ENCODE measurements at regions not wholly inside any gene's neighbourhood (a gene's known extent, or its start where the extent isn't known, plus 50 kb on each side); places are given as distances from the start of the nearest gene placed in this dataset.

- no peak for DNase-seq
Observed at GRCh38 chr2:12090590-12090989, 344.2 kb downstream of the LPIN1 start.

- DNase-seq, result no peak
Observed at GRCh38 chr2:12091201-12091806, 344.9 kb downstream of the LPIN1 start.

- no peak for DNase-seq
Observed at GRCh38 chr2:12094134-12094533, 347.7 kb downstream of the LPIN1 start.

- DNase-seq, result no peak
Observed at GRCh38 chr2:12096051-12096787, 349.8 kb downstream of the LPIN1 start.

- no peak for DNase-seq
Observed at GRCh38 chr2:12096788-12097449, 350.5 kb downstream of the LPIN1 start.

DNA sequence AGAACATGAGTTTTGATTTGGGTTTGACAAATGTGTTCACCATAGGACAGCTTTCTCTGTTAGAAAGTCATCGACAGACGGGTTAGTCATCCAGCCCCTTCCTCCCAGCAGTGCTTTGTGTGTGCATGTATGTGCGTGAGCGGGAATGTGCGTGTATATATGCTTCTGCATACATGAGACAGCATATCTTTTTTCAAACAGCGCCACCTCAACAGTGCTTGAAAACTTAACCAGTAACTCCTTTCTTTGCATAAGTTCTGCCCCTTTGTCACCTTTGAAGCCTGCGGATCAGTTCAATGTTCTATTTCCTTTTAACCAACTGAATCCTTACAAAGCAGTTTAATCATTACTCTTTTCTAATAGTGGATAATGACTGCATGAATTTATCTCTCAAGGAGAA is 351.4 kb downstream of the LPIN1 start:
- no peak for DNase-seq

- no peak for DNase-seq
Observed at GRCh38 chr2:12099374-12099773, 352.9 kb downstream of the LPIN1 start.

DNA sequence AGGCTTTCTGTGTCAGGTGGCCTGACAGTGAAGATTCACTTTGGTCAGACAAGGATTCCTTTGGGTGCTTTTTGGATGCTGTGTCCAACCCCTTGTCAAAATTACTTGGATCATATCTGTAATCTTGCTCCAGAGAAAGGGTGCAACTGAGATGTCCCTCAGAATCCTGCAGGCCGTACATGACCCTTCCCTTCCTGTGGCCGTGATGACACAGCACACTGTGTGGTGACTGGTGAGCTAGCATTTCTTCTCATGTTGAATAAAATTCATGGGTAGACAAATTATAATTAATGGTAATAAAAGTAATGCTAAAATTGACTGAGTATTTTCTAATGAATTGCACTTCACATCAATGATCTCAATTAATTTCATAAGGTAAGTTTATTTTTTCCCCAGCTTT is 356.2 kb downstream of the LPIN1 start:
- no peak for DNase-seq

GRCh38 chr2:12105180-12105579 is 358.7 kb downstream of the LPIN1 start:
- no peak for DNase-seq

GRCh38 chr2:12106440-12107080 is 360.1 kb downstream of the LPIN1 start:
- DNase-seq, result no peak

- no peak for DNase-seq
Observed at GRCh38 chr2:12107321-12107720, 360.9 kb downstream of the LPIN1 start.

DNA sequence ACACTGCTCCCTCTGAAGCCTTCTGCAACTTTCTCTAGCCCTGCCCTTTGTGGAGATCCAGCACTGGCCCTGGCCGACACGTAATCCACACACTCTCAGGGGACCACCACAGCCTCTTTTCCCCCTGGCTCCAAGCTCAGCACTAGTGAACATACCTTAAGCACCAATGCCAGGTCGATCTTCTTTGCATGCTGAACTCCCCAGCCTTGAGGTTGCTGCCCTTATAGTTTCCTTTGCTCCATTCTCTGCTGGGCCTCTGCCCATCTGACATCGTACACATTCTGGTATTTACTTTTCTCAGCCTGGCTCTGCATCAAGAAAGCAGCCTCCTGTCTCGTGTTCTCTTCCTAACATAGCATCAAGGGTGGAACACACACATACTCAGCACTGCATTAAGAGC is 361.5 kb downstream of the LPIN1 start:
- no peak for DNase-seq

DNA sequence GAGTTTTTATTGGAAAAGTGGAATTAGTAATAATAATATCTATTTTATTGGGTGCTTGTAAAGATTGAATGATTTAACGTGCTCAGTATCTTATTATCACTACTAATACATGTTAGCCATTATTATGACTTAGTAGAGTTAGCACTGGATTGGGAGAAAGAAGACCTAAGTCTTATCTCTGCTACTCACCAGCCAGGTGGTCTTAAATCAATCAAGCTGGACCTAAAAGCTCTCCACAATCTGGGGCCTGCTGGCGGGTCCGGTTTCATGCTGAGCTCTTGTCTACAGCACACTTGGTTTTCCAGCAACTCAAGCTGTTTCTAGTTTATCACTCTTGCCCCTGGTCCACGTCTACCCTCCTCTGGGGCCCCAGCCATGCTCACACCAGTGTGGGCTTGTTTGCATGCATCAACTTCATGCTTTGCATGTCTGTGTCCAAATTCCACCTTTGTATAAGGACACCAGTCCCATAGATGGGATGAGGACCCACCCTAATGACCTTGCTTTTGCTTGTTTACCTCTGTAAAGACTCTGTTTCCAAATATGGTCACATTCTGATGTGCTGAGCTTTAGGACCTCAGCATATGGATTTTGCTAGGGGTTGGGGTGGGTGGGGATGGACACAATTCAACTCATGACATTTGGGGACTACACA is 363.1 kb downstream of the LPIN1 start:
- no peak for DNase-seq

DNA sequence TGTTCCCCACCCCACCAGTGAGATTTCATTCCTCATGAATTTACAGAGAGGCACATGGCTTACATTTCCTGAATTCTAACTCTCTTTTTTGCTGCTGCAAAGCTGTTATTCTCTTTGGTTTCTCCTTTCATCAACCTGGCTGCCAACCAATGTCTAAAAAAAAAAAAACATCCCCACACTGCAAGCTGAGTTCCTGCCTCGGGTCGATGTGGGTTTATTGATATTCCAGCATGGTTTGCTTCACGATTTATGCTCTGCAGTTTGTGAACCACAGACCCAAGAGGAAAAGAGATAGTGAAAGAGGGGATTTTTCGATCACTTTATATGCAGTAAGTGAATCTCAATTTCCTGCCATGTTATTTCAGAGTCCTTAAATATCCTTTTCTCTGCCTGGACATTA is 363.6 kb downstream of the LPIN1 start:
- DNase-seq, result no peak

GRCh38 chr2:12110481-12110880 is 364.0 kb downstream of the LPIN1 start:
- no peak for DNase-seq

GRCh38 chr2:12113412-12113811 is 367.0 kb downstream of the LPIN1 start:
- no peak for DNase-seq

DNA sequence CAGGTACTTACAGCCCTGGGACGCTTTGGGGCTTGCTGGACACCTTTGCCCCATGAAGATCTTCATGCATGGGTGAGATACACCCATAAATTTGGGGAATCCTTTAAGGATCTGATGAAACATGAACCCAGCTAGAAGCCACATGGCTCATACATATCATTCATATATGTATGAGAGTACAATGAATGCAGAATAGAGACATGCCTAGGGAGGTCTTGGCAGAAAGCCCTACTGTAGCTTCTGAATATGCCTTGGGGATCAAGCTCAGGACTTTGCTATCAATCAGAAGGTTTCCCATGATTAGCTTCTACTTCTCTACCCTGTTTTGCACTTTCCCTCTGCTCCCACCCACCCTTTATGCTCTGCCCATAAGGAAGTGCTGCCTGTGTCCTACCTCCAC is 368.4 kb downstream of the LPIN1 start:
- no peak for DNase-seq

- DNase-seq, result no peak
Observed at GRCh38 chr2:12116228-12116750, 369.9 kb downstream of the LPIN1 start.

DNA sequence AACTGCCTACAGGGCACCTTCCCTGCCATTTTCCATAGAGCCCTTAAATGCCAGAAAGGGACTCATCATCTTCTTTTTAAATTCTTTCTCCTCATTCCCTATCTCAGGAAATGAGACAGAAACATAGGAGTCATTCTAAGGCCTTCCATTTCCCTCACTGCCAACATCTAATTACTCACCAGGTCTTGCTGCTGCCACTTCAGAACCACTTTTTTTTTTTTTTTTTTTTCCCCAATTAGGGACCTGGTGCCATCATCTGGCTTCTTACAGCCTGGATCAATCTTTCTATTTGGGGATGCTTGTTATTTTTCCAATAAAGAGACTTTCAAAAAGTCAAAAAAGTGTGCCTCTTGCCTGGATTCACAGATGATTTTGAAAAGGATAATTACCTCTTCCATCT is 373.4 kb downstream of the LPIN1 start:
- DNase-seq, result no peak

GRCh38 chr2:12120281-12121150 is 374.1 kb downstream of the LPIN1 start:
- no peak for DNase-seq

DNA sequence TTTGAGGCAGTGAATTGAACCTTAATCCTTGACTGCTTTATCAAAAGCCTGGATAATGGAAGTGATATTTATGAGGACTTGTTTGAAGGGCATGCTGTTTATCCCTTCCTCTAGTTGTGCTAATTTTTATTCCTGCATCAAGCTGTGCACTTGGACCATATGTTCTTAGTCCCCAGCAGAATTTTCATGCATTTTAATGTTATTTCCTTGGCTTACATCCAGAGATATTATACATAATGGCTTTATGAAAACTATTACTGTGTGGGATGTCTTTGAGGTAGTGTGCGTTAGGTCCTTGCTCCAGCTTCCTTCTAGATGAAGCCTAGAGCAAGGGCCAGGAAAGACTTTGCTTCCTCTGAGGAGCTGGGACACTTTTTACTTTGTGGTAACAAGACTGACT is 378.4 kb downstream of the LPIN1 start:
- DNase-seq, result no peak

DNA sequence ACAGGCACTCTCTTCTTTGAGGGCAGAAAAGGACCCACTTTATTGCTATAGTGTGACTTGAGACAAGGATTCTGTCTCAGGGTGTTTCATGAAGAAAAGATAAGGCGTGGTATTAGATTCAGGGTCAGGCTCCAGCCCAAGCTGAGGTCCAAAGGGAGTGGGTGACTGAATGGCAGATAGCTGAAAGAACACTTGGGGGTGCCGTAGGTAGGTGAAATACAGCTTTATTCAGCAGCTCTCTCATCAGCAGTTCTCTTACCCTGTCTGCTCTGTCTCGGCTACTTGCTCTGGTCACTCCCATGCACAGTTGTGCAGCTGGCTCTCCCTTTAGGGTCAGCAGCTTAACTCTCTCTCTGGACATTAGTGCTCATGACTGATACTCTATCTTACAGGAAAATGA is 379.9 kb downstream of the LPIN1 start:
- no peak for DNase-seq

Measured in NCI-H774 (cell line).